HG03342 (cell line): ENCODE measurements at regions not wholly inside any gene's neighbourhood (a gene's known extent, or its start where the extent isn't known, plus 50 kb on each side); places are given as distances from the start of the nearest gene placed in this dataset.
A peak's percentile ranks its signal among the peaks of the same experiment; 100 is the strongest.
"Not testable (repeated sequence)": the region's sequence is repeated elsewhere in the genome, so short reads cannot be mapped to it uniquely, and the experiment has no call there.

Experiments used
- ATAC-seq: cut with Tn5 transposase; IDR thresholded peaks from one replicate; pipeline ENCODE4 v1.9.1; 2021; ENCODE audit warnings: mild to moderate bottlenecking, moderate library complexity; ENCODE audit not compliant: unreplicated experiment

- ATAC-seq: no peak
Measured at GRCh38 chr21:31538816-31539215, 120.7 kb upstream of the SOD1 start.

GRCh38 chr21:31537872-31538576, 121.5 kb upstream of the SOD1 start:
- ATAC-seq: no peak

DNA sequence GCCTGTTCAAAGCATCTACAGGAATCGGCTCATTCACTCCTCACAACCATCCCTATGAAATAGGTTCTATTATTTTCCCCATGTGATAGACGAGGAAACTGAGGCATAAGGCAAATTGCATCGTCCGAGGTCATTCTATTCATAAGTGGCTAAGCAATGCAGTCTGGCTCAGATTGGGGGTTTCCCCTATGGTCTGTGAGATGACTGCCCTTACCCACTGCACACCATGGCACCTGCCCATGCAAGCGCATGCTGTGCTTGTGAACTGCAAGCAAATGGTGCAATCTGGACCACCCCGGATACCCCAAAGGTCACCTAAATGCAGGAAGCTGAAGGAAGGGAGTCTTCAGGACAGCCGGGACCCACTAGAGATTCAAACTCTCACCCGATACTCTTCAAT, 123.4 kb upstream of the SOD1 start:
- ATAC-seq: no peak

DNA sequence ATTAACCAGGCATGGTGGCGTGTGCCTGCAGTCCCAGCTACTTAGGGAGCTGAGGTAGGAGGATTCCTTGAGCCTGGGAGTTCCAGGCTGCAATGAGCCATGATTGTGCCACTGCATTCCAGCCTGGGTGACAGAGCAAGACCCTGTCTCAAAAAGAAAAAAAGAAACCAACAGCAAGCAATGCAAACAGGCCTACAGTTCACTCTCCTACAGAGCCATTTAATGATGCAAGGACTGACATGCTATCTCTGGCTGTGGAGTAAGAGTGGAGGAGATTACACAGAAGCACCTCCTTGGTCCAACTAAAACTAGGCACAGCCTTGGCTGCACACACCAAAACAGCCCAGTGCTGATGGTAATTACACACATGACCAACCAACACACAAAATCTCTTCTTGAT, 127.5 kb upstream of the SOD1 start:
- ATAC-seq: no peak

DNA sequence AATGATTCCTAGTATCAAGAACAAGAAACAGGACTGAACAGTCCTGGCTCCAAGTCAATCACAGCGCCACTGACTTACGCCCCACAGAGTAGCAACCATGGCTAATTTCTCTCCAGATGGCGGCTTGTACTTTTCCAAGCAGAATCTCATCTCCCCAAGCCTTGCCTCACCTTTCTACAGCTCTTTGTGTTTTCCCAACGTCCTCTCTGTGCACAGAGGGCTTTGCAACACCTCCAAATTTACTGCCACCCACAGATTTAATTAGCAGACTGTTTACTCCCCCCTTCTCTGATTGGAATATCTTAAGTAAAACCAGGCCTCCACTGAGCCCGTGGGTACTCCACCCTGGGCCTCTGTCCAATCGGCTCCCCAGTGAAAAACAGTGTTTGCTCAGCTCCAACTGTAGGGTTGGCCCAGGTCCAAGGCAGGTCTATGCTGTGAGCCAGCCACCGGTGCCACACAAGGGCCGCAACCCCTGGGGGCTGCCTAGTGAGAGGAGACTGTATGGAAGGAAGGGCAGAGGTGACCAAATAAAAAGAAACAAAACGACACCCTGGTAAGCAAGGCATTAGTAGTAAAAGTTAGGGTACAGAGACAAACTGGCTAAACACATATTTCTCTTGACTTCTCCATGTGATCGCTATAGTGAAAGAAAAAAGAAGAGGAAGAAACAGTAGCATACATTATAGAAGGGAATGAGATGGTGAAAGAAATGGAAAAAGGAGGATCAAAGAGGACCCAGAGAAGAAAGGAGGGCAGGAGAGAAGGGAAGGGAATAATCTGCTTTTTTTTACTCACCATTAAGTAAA, 128.4 kb upstream of the SOD1 start:
- no peak for ATAC-seq

- ATAC-seq: no peak
Measured at GRCh38 chr21:31530364-31530763, 129.1 kb upstream of the SOD1 start.

DNA sequence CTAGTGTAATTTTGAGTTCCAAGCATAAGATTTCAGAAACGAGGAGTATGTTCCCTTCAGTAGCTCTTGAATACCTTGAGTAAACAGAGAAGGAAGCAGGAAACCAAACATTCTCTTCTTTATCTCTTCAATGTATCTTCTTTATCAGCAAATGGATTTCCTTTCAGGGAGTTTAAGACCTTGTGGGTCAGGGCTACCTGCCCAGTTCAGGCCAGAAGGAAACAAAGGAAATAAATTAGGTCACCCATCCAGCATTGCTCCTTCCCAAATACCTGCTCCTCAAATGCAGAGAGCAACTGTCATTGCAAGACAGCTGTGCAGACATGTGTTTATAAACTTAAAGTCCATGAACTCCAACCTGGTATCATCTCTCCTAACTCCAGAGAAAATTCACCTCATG, 130.1 kb upstream of the SOD1 start:
- no peak for ATAC-seq

DNA sequence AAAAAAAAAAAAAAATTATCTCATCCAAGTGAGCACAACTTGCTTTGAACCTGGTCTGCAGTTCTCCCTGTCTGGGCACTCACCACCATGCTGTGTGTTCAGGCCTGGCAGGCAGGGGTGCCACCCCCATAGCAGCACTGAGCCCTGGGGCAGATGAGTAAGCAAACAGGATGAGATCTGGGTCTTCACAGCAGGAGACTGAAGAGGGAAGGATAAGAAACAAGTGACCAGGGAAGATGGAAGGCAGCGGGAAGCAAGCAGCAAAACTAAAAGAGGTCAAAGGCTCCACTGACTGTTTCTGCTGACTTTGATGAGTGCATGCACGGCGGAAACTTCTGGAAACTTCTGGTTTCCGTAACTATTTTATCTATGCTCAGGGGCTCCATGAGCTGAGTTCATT, 133.5 kb upstream of the SOD1 start:
- ATAC-seq: no peak

DNA sequence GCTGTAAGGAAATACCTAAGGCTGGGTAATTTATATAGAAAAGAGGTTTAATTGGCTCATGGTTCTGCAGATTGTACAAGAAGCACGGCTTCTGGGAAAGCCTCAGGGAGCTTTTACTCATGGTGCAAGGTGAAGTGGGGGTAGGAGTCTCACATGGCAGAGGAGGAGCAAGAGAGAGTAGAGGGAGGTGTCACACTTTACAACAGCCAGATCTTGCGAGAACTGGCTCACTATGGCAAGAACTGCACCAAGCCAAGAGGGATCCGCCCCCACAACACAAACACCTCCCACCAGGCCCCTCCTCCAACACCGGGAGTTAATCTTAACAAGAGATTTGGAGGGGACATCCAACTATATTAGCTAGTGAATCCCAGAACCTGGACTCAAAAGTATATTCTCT, 135.4 kb upstream of the SOD1 start:
- no peak for ATAC-seq

- no peak for ATAC-seq
Measured at GRCh38 chr21:31521515-31521914, 138.0 kb upstream of the SOD1 start.

- ATAC-seq: no peak
Measured at GRCh38 chr21:31520561-31521098, 138.9 kb upstream of the SOD1 start.

GRCh38 chr21:31518580-31518979, 140.9 kb upstream of the SOD1 start:
- ATAC-seq: no peak

DNA sequence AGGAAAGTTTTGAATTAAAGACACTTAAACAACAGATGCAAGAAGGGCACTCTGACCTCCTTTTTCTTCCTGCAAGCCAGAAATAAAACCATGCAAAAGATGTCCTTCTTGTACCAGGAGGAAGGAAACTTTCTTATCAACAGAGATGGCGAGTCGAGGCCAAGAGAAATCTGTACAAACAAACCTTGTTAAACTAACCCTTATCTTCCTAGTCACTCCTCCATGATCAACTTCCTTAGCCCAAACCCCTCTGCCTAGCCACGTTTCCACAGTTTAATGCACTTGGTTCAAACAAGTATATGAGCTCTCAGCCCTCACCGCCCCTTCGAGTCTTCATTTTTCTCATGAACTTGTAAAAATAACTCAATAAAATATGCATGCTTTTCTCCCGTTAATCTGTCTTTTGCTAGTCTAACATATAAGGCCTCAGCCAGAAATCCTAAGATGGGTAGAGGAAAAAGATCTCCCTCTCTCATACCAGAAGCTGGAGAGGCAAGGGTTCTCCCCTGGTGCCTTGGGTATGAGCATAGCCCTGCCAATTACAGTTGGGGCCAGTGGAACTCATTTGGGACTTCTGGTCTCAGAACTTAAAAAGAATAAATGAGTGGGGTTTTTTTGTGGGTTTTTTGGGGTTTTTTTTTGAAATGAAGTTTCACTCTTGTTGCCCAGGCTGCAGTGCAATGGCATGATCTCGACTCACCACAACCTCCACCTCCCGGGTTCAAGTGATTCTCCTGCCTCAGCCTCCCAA, 141.7 kb upstream of the SOD1 start:
- ATAC-seq: no peak

DNA sequence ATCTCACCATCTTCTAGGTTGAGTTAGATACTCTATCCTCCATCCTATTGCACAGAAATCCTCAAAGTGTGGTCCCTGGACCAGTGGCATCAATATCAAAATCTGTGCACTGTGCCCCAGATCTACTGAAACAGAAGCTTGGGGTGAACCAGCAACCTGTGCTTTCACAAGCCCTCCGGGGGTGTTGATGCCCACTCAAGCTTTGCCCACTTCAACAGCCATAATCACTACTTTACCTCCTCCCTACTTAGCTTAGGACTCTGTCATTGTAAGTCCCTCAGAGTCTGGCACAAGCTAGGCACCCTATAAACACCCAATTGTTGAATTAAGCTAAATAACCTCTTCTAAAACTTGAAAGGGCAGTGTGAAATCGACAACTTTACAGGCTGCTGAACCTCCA, 144.2 kb upstream of the SOD1 start:
- no peak for ATAC-seq

DNA sequence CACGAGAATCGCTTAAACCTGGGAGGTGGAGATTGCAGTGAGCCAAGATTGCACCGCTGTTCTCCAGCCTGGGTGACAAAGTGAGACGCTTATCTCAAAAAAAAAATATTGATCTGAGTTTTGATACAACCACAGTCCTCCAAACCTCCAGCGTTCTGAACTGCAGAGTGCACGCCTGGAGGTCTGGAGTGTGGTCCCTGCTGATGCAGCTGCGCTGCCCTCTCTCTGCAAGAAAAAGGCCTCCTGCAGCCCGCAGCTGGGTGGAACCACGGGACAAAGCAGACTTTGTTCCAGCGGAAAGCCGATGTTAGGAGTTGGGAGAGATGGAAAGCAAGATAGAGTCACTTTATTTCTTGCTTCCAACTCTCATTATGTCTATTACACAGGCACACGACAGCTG, 144.9 kb upstream of the SOD1 start:
- no peak for ATAC-seq

DNA sequence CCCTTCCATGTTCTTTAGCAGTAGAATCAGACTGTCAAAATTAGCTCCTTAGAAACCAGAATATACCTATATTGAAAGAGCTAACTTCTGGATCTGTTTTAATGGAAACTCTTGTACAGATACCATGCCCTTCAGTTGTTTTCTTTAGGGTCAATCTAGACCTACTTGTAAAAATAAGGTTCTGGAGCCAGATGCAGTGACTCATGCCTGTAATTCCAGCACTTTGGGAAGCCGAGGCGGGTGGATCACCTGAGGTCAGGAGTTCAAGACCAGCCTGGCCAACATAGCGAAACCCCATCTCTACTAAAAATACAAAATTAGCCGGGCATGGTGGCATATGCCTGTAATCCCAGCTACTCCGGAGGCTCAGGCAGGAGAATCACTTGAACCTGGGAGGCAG, 146.0 kb upstream of the SOD1 start:
- not testable (repeated sequence) for ATAC-seq

DNA sequence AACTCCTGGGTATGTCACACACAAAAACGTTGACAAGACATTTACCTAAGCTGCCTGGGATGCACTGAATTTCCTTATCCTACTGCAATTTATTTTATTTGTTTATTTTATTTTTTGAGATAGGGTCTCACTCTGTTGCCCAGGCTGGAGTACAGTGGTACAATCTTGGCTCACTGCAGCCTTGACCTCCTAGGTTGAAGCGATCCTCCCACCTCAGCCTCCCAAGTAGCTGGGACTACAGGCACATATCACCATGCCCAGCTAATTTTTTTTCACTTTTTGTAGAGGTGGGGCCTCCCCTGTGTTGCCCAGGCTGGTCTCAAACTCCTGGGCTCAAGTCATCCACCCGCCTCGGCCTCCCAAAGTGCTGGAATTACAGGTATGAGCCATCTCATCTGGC, 147.5 kb upstream of the SOD1 start:
- ATAC-seq: not testable (repeated sequence)

DNA sequence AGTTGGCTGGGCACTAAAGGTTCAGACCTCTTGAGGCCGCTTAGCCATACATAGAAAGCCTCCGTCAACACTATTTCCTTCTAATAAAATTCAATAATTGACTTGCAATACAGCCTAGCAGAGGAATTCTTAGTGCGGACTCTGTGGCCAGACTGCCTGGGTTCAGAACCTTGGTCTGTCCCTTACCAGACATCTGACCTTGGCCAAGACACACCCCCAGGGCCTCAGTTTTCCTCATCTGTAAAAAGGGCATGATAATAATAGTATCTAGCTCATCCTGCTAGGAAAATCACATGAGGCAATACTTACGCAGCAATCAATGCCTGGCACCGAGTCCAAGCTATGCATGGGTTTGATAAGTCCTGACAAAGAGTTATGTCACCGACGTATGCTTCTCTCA, 148.2 kb upstream of the SOD1 start:
- ATAC-seq: no peak

DNA sequence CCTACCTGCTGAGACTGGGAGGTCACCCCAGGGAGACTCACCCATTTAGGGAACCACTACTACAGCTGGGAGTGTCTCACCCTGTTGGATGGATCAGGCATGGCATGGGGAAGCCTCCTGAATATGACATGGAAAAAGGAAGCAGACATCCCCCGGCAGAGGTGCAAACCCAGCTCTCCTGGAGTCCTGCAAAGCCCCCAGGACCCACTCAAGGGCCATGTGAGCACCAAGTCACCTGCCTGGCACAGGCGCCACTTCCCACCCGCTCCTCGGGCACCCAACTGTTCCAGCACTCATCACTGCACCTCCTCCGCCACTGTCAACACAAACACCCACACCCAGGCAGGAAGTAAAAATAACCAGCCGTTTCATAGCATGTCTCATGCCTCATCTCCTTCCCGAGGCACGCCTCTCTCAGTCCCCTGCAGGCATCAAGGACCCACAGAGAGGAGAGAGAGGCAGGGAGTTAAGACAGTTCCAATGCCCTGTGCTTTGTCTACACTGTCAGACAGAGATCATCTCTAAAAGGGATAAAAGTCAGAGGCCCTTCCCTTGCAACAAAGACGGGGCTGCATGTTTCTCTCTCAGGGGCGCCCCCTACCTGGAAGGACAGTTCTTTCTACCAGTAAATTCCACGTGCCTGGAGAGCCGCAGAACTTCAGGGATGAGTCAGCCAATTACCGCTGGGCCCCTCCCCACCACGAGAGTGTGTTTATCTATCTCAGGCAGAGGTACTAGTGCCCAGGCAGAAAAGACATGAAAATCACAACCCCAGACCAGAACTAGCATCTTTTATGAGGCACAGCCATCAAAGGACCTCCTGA, 150.1 kb upstream of the SOD1 start:
- ATAC-seq: peak; percentile 50

GRCh38 chr21:31505975-31506374, 153.5 kb upstream of the SOD1 start:
- no peak for ATAC-seq

- no peak for ATAC-seq
Measured at GRCh38 chr21:31503939-31504338, 155.6 kb upstream of the SOD1 start.
